Activated gamma-delta T cell (primary cell): ENCODE measurements at regions not wholly inside any gene's neighbourhood (a gene's known extent, or its start where the extent isn't known, plus 50 kb on each side); places are given as distances from the start of the nearest gene placed in this dataset.
"Not testable (repeated sequence)": the region's sequence is repeated elsewhere in the genome, so short reads cannot be mapped to it uniquely, and the experiment has no call there.

ENCODE experiments used
- DNase-seq: peaks from one replicate; lab custom pipeline; 2025; lab: John Stamatoyannopoulos, UW

DNA sequence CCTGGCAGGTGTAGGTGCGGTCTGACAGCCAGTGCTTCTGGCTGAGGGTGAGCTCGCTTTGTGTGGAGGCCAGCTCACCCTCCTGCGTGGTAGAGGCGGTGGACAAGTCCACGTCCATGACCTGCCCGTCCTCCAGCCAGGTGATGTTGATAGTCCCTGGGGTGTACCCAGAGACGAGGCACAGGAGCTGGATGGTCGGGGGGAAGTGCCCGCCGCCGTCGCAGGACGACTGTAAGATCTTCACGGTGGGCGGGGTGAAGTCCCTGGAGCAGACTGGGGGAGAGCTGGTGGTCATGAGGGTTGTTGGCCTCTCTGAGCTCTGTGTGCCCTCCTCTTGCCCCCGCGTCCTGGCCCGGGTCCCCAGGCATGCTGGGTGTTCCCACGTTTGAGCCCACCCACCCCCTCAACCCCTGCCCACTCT, 74.6 kb downstream of the TMEM121 start:
- no peak for DNase-seq

- DNase-seq, result no peak
Observed at GRCh38 chr14:105601360-105602242, 75.2 kb downstream of the TMEM121 start.

- no peak for DNase-seq
Observed at GRCh38 chr14:105602243-105602750, 75.9 kb downstream of the TMEM121 start.

- DNase-seq, result no peak
Observed at GRCh38 chr14:105602799-105603793, 76.7 kb downstream of the TMEM121 start.

- DNase-seq, result not testable (repeated sequence)
Observed at GRCh38 chr14:105604531-105605463, 78.4 kb downstream of the TMEM121 start.

- DNase-seq, result no peak
Observed at GRCh38 chr14:105605464-105606304, 79.3 kb downstream of the TMEM121 start.

DNA sequence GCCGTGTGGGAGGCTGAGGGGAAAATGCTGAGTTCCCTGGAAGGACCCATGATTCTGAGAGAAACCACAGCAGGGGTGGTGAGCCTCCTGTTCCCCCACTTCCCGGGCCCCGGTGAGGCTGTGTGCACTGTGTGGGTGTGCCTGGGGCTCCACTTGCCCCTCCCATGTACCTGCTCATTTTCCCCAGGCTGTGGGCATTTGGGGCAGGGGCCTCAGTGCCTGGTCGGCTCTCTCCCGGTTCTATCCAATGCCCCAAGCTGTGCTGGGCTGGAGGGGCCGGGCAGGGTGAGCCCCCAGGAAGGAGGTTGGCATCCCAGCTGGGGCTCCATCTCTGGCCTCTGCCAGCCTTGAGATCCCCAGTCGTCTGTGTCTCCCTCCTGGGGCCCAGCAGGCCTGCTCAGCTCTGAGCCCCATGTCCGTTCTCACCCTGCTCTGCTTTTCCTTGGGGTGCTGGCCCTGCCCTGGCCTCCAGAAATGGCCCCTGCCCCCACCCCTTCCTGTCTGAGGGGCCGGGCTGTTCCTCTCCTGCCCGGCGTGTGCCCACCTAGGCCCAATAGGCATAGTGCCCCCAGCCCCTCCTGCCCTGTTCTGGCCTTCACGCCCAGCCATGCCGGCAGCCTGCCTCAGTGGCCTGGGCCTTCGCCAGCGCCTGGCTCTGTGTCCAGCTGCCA, 80.1 kb downstream of the TMEM121 start:
- DNase-seq, result not testable (repeated sequence)

- not testable (repeated sequence) for DNase-seq
Observed at GRCh38 chr14:105607025-105607424, 80.6 kb downstream of the TMEM121 start.

GRCh38 chr14:105614987-105615386, 88.6 kb downstream of the TMEM121 start:
- not testable (repeated sequence) for DNase-seq

GRCh38 chr14:105615986-105616801, 89.8 kb downstream of the TMEM121 start:
- not testable (repeated sequence) for DNase-seq

GRCh38 chr14:105616802-105617192, 90.4 kb downstream of the TMEM121 start:
- no peak for DNase-seq

GRCh38 chr14:105617201-105617777, 90.9 kb downstream of the TMEM121 start:
- DNase-seq, result no peak

GRCh38 chr14:105617805-105618204, 91.4 kb downstream of the TMEM121 start:
- DNase-seq, result not testable (repeated sequence)

GRCh38 chr14:105619324-105619723, 92.9 kb downstream of the TMEM121 start:
- not testable (repeated sequence) for DNase-seq

DNA sequence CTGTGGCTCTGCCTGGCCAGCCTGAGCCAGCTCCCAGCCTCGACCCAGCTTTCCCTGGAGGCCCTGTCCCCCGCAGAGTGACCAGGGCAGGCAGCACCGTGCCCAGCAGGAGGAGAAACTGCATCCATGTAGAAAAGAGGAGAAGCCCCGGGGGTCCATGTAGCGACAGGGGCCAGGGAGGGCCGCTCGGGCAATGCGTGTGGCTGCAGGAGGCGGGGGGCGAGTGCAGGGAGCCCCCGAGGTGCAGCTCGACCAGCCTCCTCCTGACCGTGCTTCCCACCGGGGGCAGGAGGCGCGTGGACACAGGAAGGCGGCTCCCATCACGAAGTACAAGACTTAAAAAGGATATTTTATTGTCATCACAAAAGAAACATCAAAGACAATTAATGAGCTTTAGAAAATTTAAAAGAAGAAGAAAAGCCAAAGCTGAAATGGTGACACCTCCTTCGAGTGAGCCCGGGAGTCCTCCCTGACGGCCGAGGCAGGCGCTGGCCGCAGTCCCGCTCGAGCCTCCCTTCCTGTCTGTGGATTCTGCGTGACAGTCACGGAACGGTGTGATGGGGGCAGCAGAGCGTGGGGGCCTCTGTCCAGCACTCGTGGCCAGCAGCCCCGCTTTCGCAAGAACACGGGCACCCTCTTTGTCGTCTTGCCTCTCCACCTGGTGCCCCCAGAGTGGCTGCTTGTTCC, 93.9 kb downstream of the TMEM121 start:
- not testable (repeated sequence) for DNase-seq

DNA sequence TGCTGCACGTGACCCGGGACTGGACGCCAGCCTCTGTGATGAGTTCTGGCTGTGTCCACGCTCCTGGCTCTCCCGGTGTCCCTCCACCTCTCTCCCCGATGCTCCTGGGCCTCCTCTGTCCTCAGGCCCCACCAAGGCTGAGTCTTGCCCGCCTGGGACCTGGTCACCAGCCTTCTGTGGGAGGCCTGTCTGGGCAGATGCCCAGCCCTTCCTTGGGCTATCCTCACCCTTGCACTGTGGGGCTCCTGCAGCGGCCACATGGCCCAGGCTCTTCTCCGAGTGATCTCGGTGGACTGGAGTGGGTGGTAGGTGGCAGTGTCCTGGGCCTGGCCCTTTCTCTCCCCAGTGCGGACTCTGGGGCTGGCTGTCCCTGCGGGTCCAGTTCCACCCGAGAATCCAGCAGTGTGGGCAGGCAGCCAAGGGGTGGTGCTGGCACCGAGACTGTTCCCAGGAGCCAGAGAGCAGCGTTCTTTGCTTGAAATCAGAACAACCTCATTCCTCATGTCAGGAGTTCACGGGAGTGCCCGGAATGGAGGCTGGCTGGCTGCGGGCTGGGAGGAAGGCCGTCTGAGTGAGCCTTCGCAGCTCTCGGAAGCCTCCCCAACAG, 94.6 kb downstream of the TMEM121 start:
- not testable (repeated sequence) for DNase-seq
